ENCODE measurements at regions not wholly inside any gene's neighbourhood (a gene's known extent, or its start where the extent isn't known, plus 50 kb on each side); places are given as distances from the start of the nearest gene placed in this dataset.

DNA sequence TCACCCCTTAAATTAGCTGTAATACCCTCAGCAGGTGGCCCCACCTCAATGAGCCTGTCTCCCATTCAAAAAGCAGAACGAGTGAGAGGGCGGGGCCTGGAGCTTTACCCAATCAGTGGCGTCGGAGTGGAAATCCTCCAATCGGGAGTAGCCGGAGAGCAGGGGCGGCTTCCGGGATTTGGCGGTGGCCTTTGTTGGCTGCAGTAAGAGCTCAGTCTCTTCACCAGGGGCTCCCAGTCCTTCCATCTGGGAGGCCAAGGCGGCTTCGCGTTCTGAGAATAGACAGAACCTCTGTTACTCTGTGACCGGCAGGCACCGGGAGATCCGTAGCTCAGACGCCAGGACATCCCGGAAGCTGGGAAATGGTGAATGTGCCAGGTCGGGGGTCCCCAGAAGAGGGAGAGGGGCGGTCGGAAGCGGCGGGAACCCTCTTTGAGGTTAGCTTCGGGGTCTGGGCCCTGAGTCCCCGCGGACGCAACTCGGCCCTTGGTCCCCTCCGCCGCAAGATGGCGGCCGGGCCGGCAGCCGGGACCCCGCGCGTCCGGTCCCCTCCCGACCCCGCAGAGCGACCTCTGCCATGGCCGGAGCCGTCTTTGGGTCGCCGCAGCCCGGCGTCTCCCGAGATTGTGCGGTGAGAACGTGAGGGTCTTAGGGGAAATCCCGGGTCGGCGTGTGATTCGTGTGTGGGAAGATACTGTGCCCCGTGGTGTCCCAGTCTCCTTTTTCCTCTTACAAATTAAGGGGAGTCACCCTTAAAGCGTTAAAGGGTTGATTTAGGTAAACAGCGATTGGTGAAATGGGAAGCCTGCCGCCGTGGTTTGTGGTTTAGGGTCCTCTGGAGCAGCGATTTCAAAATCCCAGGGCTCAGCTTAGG is 160.3 kb upstream of the ZNF267 start (continued):
- TF ChIP-seq, protein P1, sequence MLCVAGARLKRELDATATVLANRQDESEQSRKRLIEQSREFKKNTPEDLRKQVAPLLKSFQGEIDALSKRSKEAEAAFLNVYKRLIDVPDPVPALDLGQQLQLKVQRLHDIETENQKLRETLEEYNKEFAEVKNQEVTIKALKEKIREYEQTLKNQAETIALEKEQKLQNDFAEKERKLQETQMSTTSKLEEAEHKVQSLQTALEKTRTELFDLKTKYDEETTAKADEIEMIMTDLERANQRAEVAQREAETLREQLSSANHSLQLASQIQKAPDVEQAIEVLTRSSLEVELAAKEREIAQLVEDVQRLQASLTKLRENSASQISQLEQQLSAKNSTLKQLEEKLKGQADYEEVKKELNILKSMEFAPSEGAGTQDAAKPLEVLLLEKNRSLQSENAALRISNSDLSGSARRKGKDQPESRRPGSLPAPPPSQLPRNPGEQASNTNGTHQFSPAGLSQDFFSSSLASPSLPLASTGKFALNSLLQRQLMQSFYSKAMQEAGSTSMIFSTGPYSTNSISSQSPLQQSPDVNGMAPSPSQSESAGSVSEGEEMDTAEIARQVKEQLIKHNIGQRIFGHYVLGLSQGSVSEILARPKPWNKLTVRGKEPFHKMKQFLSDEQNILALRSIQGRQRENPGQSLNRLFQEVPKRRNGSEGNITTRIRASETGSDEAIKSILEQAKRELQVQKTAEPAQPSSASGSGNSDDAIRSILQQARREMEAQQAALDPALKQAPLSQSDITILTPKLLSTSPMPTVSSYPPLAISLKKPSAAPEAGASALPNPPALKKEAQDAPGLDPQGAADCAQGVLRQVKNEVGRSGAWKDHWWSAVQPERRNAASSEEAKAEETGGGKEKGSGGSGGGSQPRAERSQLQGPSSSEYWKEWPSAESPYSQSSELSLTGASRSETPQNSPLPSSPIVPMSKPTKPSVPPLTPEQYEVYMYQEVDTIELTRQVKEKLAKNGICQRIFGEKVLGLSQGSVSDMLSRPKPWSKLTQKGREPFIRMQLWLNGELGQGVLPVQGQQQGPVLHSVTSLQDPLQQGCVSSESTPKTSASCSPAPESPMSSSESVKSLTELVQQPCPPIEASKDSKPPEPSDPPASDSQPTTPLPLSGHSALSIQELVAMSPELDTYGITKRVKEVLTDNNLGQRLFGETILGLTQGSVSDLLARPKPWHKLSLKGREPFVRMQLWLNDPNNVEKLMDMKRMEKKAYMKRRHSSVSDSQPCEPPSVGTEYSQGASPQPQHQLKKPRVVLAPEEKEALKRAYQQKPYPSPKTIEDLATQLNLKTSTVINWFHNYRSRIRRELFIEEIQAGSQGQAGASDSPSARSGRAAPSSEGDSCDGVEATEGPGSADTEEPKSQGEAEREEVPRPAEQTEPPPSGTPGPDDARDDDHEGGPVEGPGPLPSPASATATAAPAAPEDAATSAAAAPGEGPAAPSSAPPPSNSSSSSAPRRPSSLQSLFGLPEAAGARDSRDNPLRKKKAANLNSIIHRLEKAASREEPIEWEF (IDR thresholded peaks at IDR 0.05; ENCODE audit: insufficient replicate concordance, low read depth, low read length), result no peak
- TF ChIP-seq RUNX3 (IDR thresholded peaks at IDR 0.05; ENCODE audit: low read length), result no peak; the same call in 1 of the 2 replicates
- TF ChIP-seq RBBP5 (conservative IDR thresholded peaks at IDR 0.05), result no peak
- TF ChIP-seq ZNF274 (IDR thresholded peaks at IDR 0.05; ENCODE audit: insufficient read depth, insufficient read length), result no peak
- no peak for TF ChIP-seq SUZ12 (IDR thresholded peaks at IDR 0.05; ENCODE audit: unreplicated experiment)
- no peak for TF ChIP-seq CEBPB (IDR thresholded peaks at IDR 0.05; ENCODE audit: borderline replicate concordance in 1 of 2, low read depth in 2 of 2, low read length in 2 of 2)
- 0 out of 2 replicates have a peak, but pooled peaks have one; percentile 36 for TF ChIP-seq MXI1 (IDR thresholded peaks at IDR 0.05; ENCODE audit: low read depth, low read length)
- TF ChIP-seq, protein P2, sequence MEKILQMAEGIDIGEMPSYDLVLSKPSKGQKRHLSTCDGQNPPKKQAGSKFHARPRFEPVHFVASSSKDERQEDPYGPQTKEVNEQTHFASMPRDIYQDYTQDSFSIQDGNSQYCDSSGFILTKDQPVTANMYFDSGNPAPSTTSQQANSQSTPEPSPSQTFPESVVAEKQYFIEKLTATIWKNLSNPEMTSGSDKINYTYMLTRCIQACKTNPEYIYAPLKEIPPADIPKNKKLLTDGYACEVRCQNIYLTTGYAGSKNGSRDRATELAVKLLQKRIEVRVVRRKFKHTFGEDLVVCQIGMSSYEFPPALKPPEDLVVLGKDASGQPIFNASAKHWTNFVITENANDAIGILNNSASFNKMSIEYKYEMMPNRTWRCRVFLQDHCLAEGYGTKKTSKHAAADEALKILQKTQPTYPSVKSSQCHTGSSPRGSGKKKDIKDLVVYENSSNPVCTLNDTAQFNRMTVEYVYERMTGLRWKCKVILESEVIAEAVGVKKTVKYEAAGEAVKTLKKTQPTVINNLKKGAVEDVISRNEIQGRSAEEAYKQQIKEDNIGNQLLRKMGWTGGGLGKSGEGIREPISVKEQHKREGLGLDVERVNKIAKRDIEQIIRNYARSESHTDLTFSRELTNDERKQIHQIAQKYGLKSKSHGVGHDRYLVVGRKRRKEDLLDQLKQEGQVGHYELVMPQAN (conservative IDR thresholded peaks at IDR 0.05), result peak; percentile 79

Data from GM12878 (cell line).